SK-N-SH treated with all-trans-retinoic acid at 6 μM for 48 hours (cell line): ENCODE measurements at regions not wholly inside any gene's neighbourhood (a gene's known extent, or its start where the extent isn't known, plus 50 kb on each side); places are given as distances from the start of the nearest gene placed in this dataset.

Experiments
- ARNTL ChIP-seq: fragments of 450-650 bp; formaldehyde crosslinking; IDR thresholded peaks from 2 replicates; pipeline ENCODE4 v1.5.0; 2020; ENCODE audit warnings: low read depth, mild to moderate bottlenecking, moderate library complexity, borderline replicate concordance
- SNAI2 ChIP-seq: fragments of 250-450 bp; sonication (Bioruptor Pico); IDR thresholded peaks from 2 replicates; pipeline ENCODE4 v1.5.0; 2020; ENCODE audit warnings: mild to moderate bottlenecking, moderate library complexity
- TSHZ2 ChIP-seq: fragments of 250-450 bp; sonication (Bioruptor Pico); IDR thresholded peaks from 2 replicates; pipeline ENCODE4 v1.5.0; 2020; ENCODE audit warnings: mild to moderate bottlenecking, moderate library complexity
- ZFP3 ChIP-seq: fragments of 250-450 bp; sonication (Bioruptor Pico); IDR thresholded peaks from 2 replicates; pipeline ENCODE4 v1.5.0; 2020; ENCODE audit warnings: mild to moderate bottlenecking, moderate library complexity
- ZFP30 ChIP-seq: fragments of 450-650 bp; formaldehyde crosslinking; IDR thresholded peaks from 2 replicates; pipeline ENCODE4 v1.5.0; 2022; ENCODE audit warnings: mild to moderate bottlenecking, moderate library complexity
- ZNF70 ChIP-seq: fragments of 450-650 bp; formaldehyde crosslinking; IDR thresholded peaks from 2 replicates; pipeline ENCODE4 v1.5.0; 2020; ENCODE audit warnings: mild to moderate bottlenecking, moderate library complexity
- ZNF8 ChIP-seq: fragments of 450-650 bp; formaldehyde crosslinking; IDR thresholded peaks from 2 replicates; pipeline ENCODE4 v1.5.0; 2020; ENCODE audit warnings: mild to moderate bottlenecking, moderate library complexity
- TF ChIP-seq, protein P1 (sequence below): fragments of 250-450 bp; sonication (Bioruptor Pico); IDR thresholded peaks from 2 replicates; pipeline ENCODE4 v1.8.0; 2020; ENCODE audit warnings: mild to moderate bottlenecking, moderate library complexity, borderline replicate concordance
- TF ChIP-seq, protein P2 (sequence below): fragments of 250-450 bp; sonication (Bioruptor Pico); IDR thresholded peaks from 2 replicates; pipeline ENCODE4 v1.8.0; 2021; ENCODE audit warnings: low read depth, mild to moderate bottlenecking, moderate library complexity, borderline replicate concordance

GRCh38 chr16:63981639-63982038 is 1140.2 kb downstream of the CDH11 start:
- TF ChIP-seq ZFP3 (CRISPR knock-in tag): no peak
- no peak for TF ChIP-seq ZNF70 (CRISPR knock-in tag)
- no peak for TF ChIP-seq ZFP30 (CRISPR knock-in tag)
- TF ChIP-seq, protein P1, sequence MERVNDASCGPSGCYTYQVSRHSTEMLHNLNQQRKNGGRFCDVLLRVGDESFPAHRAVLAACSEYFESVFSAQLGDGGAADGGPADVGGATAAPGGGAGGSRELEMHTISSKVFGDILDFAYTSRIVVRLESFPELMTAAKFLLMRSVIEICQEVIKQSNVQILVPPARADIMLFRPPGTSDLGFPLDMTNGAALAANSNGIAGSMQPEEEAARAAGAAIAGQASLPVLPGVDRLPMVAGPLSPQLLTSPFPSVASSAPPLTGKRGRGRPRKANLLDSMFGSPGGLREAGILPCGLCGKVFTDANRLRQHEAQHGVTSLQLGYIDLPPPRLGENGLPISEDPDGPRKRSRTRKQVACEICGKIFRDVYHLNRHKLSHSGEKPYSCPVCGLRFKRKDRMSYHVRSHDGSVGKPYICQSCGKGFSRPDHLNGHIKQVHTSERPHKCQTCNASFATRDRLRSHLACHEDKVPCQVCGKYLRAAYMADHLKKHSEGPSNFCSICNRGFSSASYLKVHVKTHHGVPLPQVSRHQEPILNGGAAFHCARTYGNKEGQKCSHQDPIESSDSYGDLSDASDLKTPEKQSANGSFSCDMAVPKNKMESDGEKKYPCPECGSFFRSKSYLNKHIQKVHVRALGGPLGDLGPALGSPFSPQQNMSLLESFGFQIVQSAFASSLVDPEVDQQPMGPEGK (CRISPR knock-in tag): no peak
- TF ChIP-seq ZNF8 (CRISPR knock-in tag): no peak
- TF ChIP-seq TSHZ2 (CRISPR knock-in tag): no peak
- TF ChIP-seq, protein P2, sequence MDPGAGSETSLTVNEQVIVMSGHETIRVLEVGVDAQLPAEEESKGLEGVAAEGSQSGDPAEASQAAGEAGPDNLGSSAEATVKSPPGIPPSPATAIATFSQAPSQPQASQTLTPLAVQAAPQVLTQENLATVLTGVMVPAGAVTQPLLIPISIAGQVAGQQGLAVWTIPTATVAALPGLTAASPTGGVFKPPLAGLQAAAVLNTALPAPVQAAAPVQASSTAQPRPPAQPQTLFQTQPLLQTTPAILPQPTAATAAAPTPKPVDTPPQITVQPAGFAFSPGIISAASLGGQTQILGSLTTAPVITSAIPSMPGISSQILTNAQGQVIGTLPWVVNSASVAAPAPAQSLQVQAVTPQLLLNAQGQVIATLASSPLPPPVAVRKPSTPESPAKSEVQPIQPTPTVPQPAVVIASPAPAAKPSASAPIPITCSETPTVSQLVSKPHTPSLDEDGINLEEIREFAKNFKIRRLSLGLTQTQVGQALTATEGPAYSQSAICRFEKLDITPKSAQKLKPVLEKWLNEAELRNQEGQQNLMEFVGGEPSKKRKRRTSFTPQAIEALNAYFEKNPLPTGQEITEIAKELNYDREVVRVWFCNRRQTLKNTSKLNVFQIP (CRISPR knock-in tag): no peak
- no peak for TF ChIP-seq ARNTL (CRISPR knock-in tag)
- no peak for TF ChIP-seq SNAI2 (CRISPR knock-in tag)
